MM.1S (cell line): ENCODE measurements at regions not wholly inside any gene's neighbourhood (a gene's known extent, or its start where the extent isn't known, plus 50 kb on each side); places are given as distances from the start of the nearest gene placed in this dataset.

ENCODE experiments used
- DNase-seq: peaks from one replicate; pipeline ENCODE4 v3.0.0-alpha.2; 2015
- H2AFZ ChIP-seq: fragments of 300-600 bp; sonication (generic); 2 replicates; pipeline ENCODE4 v1.6.0; 2016; ENCODE audit warnings: antibody characterized with exemption, low read length
- H3F3A ChIP-seq: fragments of 300-600 bp; sonication (generic); 2 replicates; pipeline ENCODE4 v1.6.1; 2016; ENCODE audit warnings: mild to moderate bottlenecking, antibody characterized with exemption, low read length, moderate library complexity, mixed read lengths; ENCODE audit not compliant: insufficient read depth
- H3K27ac ChIP-seq: fragments of 300-600 bp; sonication (generic); 2 replicates; pipeline ENCODE4 v1.5.1; 2016; ENCODE audit warnings: mild to moderate bottlenecking, low read length
- H3K27me3 ChIP-seq: fragments of 300-600 bp; sonication (generic); replicated peaks from 2 replicates; pipeline ENCODE4 v1.6.0; 2016; ENCODE audit warnings: low read length; ENCODE audit not compliant: insufficient read depth
- H3K36me3 ChIP-seq: fragments of 300-600 bp; sonication (generic); replicated peaks from 2 replicates; pipeline ENCODE4 v1.6.1; 2016; ENCODE audit warnings: mild to moderate bottlenecking, low read length, mixed read lengths; ENCODE audit not compliant: insufficient read depth
- H3K4me1 ChIP-seq: fragments of 300-600 bp; sonication (generic); 2 replicates; pipeline ENCODE4 v1.6.1; 2016; ENCODE audit warnings: low read length, mixed read lengths
- H3K4me2 ChIP-seq: fragments of 300-600 bp; sonication (generic); 2 replicates; pipeline ENCODE4 v1.6.0; 2016; ENCODE audit warnings: low read depth, low read length
- H3K4me3 ChIP-seq: fragments of 300-600 bp; sonication (generic); 2 replicates; pipeline ENCODE4 v1.5.1; 2016; ENCODE audit warnings: low read length, mixed read lengths
- H3K79me2 ChIP-seq: fragments of 300-600 bp; sonication (generic); 2 replicates; pipeline ENCODE4 v1.6.1; 2016; ENCODE audit warnings: mixed run types, low read length, mixed read lengths
- H3K9ac ChIP-seq: fragments of 300-600 bp; sonication (generic); 2 replicates; pipeline ENCODE4 v1.6.1; 2016; ENCODE audit warnings: low read length, mixed read lengths
- H3K9me2 ChIP-seq: fragments of 300-600 bp; sonication (generic); replicated peaks from 2 replicates; pipeline ENCODE4 v1.6.1; 2016; ENCODE audit warnings: mild to moderate bottlenecking, low read length, mixed read lengths; ENCODE audit not compliant: insufficient read depth
- H3K9me3 ChIP-seq: fragments of 300-600 bp; sonication (generic); replicated peaks from 2 replicates; pipeline ENCODE4 v1.6.1; 2016; ENCODE audit warnings: mild to moderate bottlenecking, low read length, mixed read lengths; ENCODE audit not compliant: insufficient read depth
- H4K20me1 ChIP-seq: fragments of 300-600 bp; sonication (generic); 2 replicates; pipeline ENCODE4 v1.6.1; 2016; ENCODE audit warnings: mild to moderate bottlenecking, low read length, moderate library complexity, mixed read lengths; ENCODE audit not compliant: insufficient read depth
- EZH2 ChIP-seq: fragments of 300-600 bp; sonication (generic); optimal IDR thresholded peaks from 2 replicates; pipeline ENCODE3; 2017; ENCODE audit warnings: low read depth, mild to moderate bottlenecking, antibody characterized with exemption, low read length, mixed read lengths
- EZH2phosphoT487 ChIP-seq: fragments of 300-600 bp; sonication (generic); IDR thresholded peaks from 2 replicates; pipeline ENCODE4 v1.6.1; 2018; ENCODE audit warnings: antibody characterized with exemption, low read length
- TF ChIP-seq, protein P1 (sequence below): fragments of 300-600 bp; sonication (generic); IDR thresholded peaks from 2 replicates; pipeline ENCODE4 v1.5.1; 2016; ENCODE audit warnings: antibody characterized with exemption, low read length, mixed read lengths

DNA sequence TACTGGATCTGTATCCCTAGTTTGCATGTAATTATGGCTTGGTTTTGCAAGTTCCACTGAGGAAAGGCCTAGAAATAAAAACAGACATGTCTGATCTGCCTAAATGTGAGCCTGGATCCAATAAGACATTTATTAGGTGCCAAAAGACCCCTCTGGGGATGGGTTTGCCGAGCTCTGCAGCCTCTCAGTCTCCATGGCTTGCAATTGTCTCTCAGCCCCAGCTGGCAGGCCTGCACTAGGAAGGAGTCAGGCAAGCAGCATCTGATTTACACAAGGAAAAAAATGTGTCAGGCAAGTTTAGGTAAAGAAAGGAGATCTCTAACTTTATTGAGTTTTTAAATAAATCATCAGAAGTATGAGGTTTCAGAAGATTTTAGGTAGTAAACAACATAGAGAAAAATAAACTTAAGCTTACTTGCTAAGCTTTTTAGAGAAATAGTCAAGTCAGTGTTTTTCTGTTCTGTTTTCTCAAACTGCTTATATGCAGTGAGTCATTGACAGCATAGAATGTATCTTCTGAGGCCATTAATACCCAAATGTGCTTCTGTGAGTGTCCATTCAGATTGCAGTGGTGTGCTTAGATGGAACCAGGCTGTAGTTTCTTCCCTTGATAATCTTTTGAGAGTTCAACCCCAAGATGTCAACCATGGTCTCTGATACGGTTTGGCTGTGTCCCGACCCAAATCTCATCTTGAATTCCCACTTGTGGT, 121.0 kb downstream of the FHL5 start:
- H3K27me3 ChIP-seq = no peaks in the 10 kb centered on the region

DNA sequence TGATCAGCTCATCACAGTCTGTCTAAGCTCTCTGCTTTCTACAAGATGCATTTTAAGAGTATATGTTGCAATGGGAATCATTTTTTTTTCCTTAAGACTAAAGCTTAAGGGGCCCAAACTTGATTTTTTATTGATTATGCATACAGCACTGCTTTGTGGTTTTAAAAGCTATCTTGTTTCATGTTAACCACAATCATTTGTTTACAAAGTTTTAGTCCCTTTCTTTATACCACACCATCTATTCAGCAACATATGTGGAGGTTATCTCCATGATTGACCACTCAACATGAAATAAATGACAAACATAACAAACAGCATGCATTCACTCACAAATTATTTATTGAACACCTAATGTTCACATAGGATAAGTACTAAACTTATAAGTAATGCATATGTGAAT, 119.1 kb downstream of the FHL5 start:
- H3K27me3 ChIP-seq = no peaks in the 10 kb centered on the region
- H3F3A ChIP-seq = no peaks in the 10 kb centered on the region
- no peaks in the 10 kb centered on the region for H3K9me2 ChIP-seq
- no peak overlapping the region for H3K9ac ChIP-seq
- no peak for DNase-seq
- H3K4me2 ChIP-seq = no peak overlapping the region
- H3K36me3 ChIP-seq = no peaks in the 10 kb centered on the region
- peaks cover 14% of the 10 kb centered on the region for H3K4me1 ChIP-seq
- no peak overlapping the region for H2AFZ ChIP-seq
- H3K27ac ChIP-seq = no peak overlapping the region
- no peaks in the 10 kb centered on the region for H4K20me1 ChIP-seq
- no peaks in the 10 kb centered on the region for H3K9me3 ChIP-seq
- H3K79me2 ChIP-seq = no peaks in the 10 kb centered on the region
- H3K4me3 ChIP-seq = no peak overlapping the region
- TF ChIP-seq, protein P1, sequence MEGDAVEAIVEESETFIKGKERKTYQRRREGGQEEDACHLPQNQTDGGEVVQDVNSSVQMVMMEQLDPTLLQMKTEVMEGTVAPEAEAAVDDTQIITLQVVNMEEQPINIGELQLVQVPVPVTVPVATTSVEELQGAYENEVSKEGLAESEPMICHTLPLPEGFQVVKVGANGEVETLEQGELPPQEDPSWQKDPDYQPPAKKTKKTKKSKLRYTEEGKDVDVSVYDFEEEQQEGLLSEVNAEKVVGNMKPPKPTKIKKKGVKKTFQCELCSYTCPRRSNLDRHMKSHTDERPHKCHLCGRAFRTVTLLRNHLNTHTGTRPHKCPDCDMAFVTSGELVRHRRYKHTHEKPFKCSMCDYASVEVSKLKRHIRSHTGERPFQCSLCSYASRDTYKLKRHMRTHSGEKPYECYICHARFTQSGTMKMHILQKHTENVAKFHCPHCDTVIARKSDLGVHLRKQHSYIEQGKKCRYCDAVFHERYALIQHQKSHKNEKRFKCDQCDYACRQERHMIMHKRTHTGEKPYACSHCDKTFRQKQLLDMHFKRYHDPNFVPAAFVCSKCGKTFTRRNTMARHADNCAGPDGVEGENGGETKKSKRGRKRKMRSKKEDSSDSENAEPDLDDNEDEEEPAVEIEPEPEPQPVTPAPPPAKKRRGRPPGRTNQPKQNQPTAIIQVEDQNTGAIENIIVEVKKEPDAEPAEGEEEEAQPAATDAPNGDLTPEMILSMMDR = no peak
- no peak for TF ChIP-seq EZH2phosphoT487
- TF ChIP-seq EZH2 = no peak

More for the DNA sequence above, 121.0 kb downstream of the FHL5 start:
- Histone ChIP-seq H3K9ac (no peak overlapping the region), H3K4me2 (peak overlapping the region; percentile 35), H2AFZ (peak overlapping the region; percentile 18; the same call in 1 of the 2 replicates), H4K20me1 (no peaks in the 10 kb centered on the region), H3K4me1 (peaks cover 14% of the 10 kb centered on the region), H3K36me3 (no peaks in the 10 kb centered on the region), H3K9me3 (no peaks in the 10 kb centered on the region), H3K9me2 (no peaks in the 10 kb centered on the region), H3K79me2 (no peaks in the 10 kb centered on the region), H3K27ac (peak overlapping the region; percentile 42), H3K4me3 (no peak overlapping the region), H3F3A (no peaks in the 10 kb centered on the region)
- no peak for TF ChIP-seq EZH2
- TF ChIP-seq, protein P1 = no peak
- no peak for TF ChIP-seq EZH2phosphoT487
- DNase-seq = peak; percentile 15

DNA sequence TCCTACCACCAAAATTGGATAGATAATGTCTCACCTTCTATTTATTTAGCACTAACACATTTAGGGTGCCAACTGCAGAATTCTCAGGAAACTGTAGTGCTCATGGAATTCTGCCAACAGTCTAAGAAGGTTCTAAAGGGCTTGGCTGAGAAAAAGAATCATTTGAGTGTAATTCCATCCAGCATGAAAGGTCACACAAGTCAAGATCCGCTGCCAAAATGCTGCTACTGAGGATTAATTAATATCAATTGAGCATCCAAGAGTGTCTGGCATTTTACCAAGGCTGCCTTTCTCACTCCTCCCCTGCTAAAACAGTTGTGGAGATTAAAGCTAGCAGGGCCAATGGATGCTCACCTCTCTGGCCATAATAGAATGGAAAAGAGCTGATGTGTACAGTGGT, 112.7 kb downstream of the FHL5 start:
- H3K4me2 ChIP-seq = no peak overlapping the region
- no peak overlapping the region for H3K9ac ChIP-seq
- no peak overlapping the region for H3K27ac ChIP-seq
- H3K27me3 ChIP-seq = no peaks in the 10 kb centered on the region
- no peak overlapping the region for H2AFZ ChIP-seq
- no peak for DNase-seq
- no peak overlapping the region for H3K4me3 ChIP-seq
- H3K79me2 ChIP-seq = no peaks in the 10 kb centered on the region
- H3K9me2 ChIP-seq = no peaks in the 10 kb centered on the region
- no peaks in the 10 kb centered on the region for H3F3A ChIP-seq
- H4K20me1 ChIP-seq = no peaks in the 10 kb centered on the region
- no peaks in the 10 kb centered on the region for H3K4me1 ChIP-seq
- no peaks in the 10 kb centered on the region for H3K36me3 ChIP-seq
- H3K9me3 ChIP-seq = no peaks in the 10 kb centered on the region
- TF ChIP-seq, protein P1 = no peak
- TF ChIP-seq EZH2 = no peak
- no peak for TF ChIP-seq EZH2phosphoT487
